ACC112 (cell line): ENCODE measurements at regions not wholly inside any gene's neighbourhood (a gene's known extent, or its start where the extent isn't known, plus 50 kb on each side); places are given as distances from the start of the nearest gene placed in this dataset.

Experiments
- H2AFZ ChIP-seq: fragments of 200-600 bp; sonication (generic); one replicate; pipeline ENCODE4 v1.6.0; 2017; ENCODE audit warnings: antibody characterized with exemption, low read length; ENCODE audit not compliant: unreplicated experiment
- H3K27ac ChIP-seq: fragments of 200-600 bp; sonication (generic); 2 replicates; pipeline ENCODE4 v1.5.1; 2014; ENCODE audit warnings: low read depth, mild to moderate bottlenecking, antibody characterized with exemption, low read length, moderate library complexity
- H3K27me3 ChIP-seq: fragments of 200-600 bp; sonication (generic); 2 replicates; pipeline ENCODE4 v1.6.1; 2014; ENCODE audit warnings: mild to moderate bottlenecking, antibody characterized with exemption, low read length, moderate library complexity, mixed read lengths; ENCODE audit not compliant: insufficient read depth
- H3K36me3 ChIP-seq: fragments of 200-600 bp; sonication (generic); 2 replicates; pipeline ENCODE4 v1.6.1; 2016; ENCODE audit warnings: mild to moderate bottlenecking, antibody characterized with exemption, low read length, moderate library complexity, mixed read lengths; ENCODE audit not compliant: insufficient read depth
- H3K4me1 ChIP-seq: fragments of 200-600 bp; sonication (generic); one replicate; pipeline ENCODE4 v1.6.1; 2016; ENCODE audit warnings: low read length, mixed read lengths; ENCODE audit not compliant: insufficient read depth, unreplicated experiment, control insufficient read depth
- H3K4me3 ChIP-seq: fragments of 200-600 bp; sonication (generic); 2 replicates; pipeline ENCODE4 v1.5.1; 2014; ENCODE audit warnings: mild to moderate bottlenecking, low read depth, low read length
- H3K79me2 ChIP-seq: fragments of 200-600 bp; sonication (generic); one replicate; pipeline ENCODE4 v1.6.0; 2016; ENCODE audit warnings: low read length; ENCODE audit not compliant: control insufficient read depth, unreplicated experiment, insufficient read depth

GRCh38 chr1:221494670-221495069 is 247.2 kb downstream of the DUSP10 start:
- Histone ChIP-seq H3K27me3 (no peaks in the 10 kb centered on the region), H3K4me3 (no peak overlapping the region), H2AFZ (no peak overlapping the region), H3K4me1 (no peaks in the 10 kb centered on the region), H3K27ac (no peak overlapping the region), H3K36me3 (no peaks in the 10 kb centered on the region), H3K79me2 (no peaks in the 10 kb centered on the region)

- Histone ChIP-seq H2AFZ (no peak overlapping the region), H3K36me3 (no peaks in the 10 kb centered on the region)
Measured at GRCh38 chr1:221497046-221497445, 244.8 kb downstream of the DUSP10 start.

GRCh38 chr1:221503268-221503667 is 238.6 kb downstream of the DUSP10 start:
- Histone ChIP-seq H3K36me3 (no peaks in the 10 kb centered on the region), H3K27ac (no peak overlapping the region), H3K4me3 (no peak overlapping the region), H3K79me2 (no peaks in the 10 kb centered on the region), H2AFZ (no peak overlapping the region), H3K4me1 (no peaks in the 10 kb centered on the region), H3K27me3 (no peaks in the 10 kb centered on the region)

More at GRCh38 chr1:221497046-221497445, 244.8 kb downstream of the DUSP10 start:
- no peaks in the 10 kb centered on the region for H3K4me1 ChIP-seq
- H3K4me3 ChIP-seq, result no peak overlapping the region
- no peaks in the 10 kb centered on the region for H3K79me2 ChIP-seq
- H3K27ac ChIP-seq, result no peak overlapping the region
- H3K27me3 ChIP-seq, result no peaks in the 10 kb centered on the region

GRCh38 chr1:221509575-221510355 is 232.1 kb downstream of the DUSP10 start:
- no peaks in the 10 kb centered on the region for H3K27me3 ChIP-seq
- no peak overlapping the region for H3K27ac ChIP-seq
- H2AFZ ChIP-seq, result no peak overlapping the region
- no peaks in the 10 kb centered on the region for H3K36me3 ChIP-seq
- H3K79me2 ChIP-seq, result no peaks in the 10 kb centered on the region
- H3K4me1 ChIP-seq, result no peaks in the 10 kb centered on the region
- no peak overlapping the region for H3K4me3 ChIP-seq

GRCh38 chr1:221510793-221511503 is 230.9 kb downstream of the DUSP10 start:
- Histone ChIP-seq H2AFZ (no peak overlapping the region), H3K27me3 (no peaks in the 10 kb centered on the region), H3K4me1 (no peaks in the 10 kb centered on the region), H3K79me2 (no peaks in the 10 kb centered on the region), H3K4me3 (no peak overlapping the region), H3K36me3 (no peaks in the 10 kb centered on the region), H3K27ac (no peak overlapping the region)

GRCh38 chr1:221511797-221512196 is 230.1 kb downstream of the DUSP10 start:
- Histone ChIP-seq H3K4me1 (no peaks in the 10 kb centered on the region), H3K27me3 (no peaks in the 10 kb centered on the region), H3K4me3 (no peak overlapping the region), H2AFZ (no peak overlapping the region), H3K27ac (no peak overlapping the region), H3K79me2 (no peaks in the 10 kb centered on the region), H3K36me3 (no peaks in the 10 kb centered on the region)

- Histone ChIP-seq H3K4me3 (no peak overlapping the region), H3K27ac (no peak overlapping the region), H3K79me2 (no peaks in the 10 kb centered on the region), H3K27me3 (no peaks in the 10 kb centered on the region), H2AFZ (no peak overlapping the region), H3K36me3 (no peaks in the 10 kb centered on the region), H3K4me1 (no peaks in the 10 kb centered on the region)
Measured at GRCh38 chr1:221514806-221515205, 227.1 kb downstream of the DUSP10 start.

GRCh38 chr1:221515496-221515895 is 226.4 kb downstream of the DUSP10 start:
- no peaks in the 10 kb centered on the region for H3K79me2 ChIP-seq
- H3K36me3 ChIP-seq, result no peaks in the 10 kb centered on the region
- no peak overlapping the region for H3K27ac ChIP-seq
- no peaks in the 10 kb centered on the region for H3K4me1 ChIP-seq
- H3K27me3 ChIP-seq, result no peaks in the 10 kb centered on the region
- no peak overlapping the region for H3K4me3 ChIP-seq
- H2AFZ ChIP-seq, result no peak overlapping the region

GRCh38 chr1:221517961-221518360 is 223.9 kb downstream of the DUSP10 start:
- H3K4me3 ChIP-seq, result no peak overlapping the region
- no peaks in the 10 kb centered on the region for H3K79me2 ChIP-seq
- H3K36me3 ChIP-seq, result no peaks in the 10 kb centered on the region
- H3K4me1 ChIP-seq, result no peaks in the 10 kb centered on the region
- no peaks in the 10 kb centered on the region for H3K27me3 ChIP-seq
- no peak overlapping the region for H3K27ac ChIP-seq
- H2AFZ ChIP-seq, result no peak overlapping the region

- Histone ChIP-seq H2AFZ (no peak overlapping the region), H3K27ac (no peak overlapping the region)
Measured at GRCh38 chr1:221520250-221520649, 221.6 kb downstream of the DUSP10 start.

GRCh38 chr1:221521686-221522085 is 220.2 kb downstream of the DUSP10 start:
- H3K4me3 ChIP-seq, result no peak overlapping the region
- no peaks in the 10 kb centered on the region for H3K79me2 ChIP-seq
- no peaks in the 10 kb centered on the region for H3K27me3 ChIP-seq
- no peaks in the 10 kb centered on the region for H3K36me3 ChIP-seq
- H3K27ac ChIP-seq, result no peak overlapping the region
- no peak overlapping the region for H2AFZ ChIP-seq
- no peaks in the 10 kb centered on the region for H3K4me1 ChIP-seq

More at GRCh38 chr1:221520250-221520649, 221.6 kb downstream of the DUSP10 start:
- no peak overlapping the region for H3K4me3 ChIP-seq
- no peaks in the 10 kb centered on the region for H3K4me1 ChIP-seq
- H3K79me2 ChIP-seq, result no peaks in the 10 kb centered on the region
- no peaks in the 10 kb centered on the region for H3K36me3 ChIP-seq
- no peaks in the 10 kb centered on the region for H3K27me3 ChIP-seq
